NCI-H82 (cell line): ENCODE measurements at regions not wholly inside any gene's neighbourhood (a gene's known extent, or its start where the extent isn't known, plus 50 kb on each side); places are given as distances from the start of the nearest gene placed in this dataset.
"Not testable (repeated sequence)": the region's sequence is repeated elsewhere in the genome, so short reads cannot be mapped to it uniquely, and the experiment has no call there.

Experiments
- DNase-seq: peaks from one replicate; lab custom pipeline; 2025; lab: John Stamatoyannopoulos, UW

DNA sequence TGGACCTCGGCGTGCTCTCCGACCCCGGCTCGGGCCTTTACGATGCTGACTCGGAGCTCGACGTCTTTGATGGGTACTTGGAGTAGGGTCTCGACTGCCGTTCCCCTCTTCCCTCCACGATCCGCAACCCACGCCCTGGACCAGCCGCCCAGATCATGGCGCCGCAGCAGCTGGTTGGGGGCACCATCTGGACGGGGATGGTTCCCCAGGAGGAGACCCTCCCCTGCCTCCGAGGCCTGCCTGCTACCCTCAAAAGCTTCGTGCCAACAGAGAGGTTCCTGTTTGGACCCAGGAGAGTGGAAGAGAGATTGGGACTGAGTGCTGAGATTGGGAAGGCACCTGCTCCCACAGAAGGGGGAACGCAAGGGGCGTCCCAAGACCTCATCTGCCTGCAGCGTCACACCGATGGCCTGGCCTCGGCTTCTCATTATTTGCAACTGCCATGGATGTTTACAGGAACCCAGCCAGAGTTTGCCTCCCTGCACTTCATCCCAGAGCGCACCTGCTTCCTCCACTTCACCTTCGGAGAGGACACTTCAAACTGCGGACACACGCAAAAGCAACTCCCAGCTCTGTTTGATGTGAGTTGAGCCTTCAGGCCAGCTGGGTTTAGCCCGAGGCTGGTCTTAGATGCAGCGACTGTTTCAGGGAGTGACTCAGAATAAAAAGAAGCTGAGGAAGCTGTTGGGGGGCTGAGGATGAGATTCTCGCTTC lies 58.9 kb downstream of the GOLGA6L7 start:
- DNase-seq: peak; percentile 6

DNA sequence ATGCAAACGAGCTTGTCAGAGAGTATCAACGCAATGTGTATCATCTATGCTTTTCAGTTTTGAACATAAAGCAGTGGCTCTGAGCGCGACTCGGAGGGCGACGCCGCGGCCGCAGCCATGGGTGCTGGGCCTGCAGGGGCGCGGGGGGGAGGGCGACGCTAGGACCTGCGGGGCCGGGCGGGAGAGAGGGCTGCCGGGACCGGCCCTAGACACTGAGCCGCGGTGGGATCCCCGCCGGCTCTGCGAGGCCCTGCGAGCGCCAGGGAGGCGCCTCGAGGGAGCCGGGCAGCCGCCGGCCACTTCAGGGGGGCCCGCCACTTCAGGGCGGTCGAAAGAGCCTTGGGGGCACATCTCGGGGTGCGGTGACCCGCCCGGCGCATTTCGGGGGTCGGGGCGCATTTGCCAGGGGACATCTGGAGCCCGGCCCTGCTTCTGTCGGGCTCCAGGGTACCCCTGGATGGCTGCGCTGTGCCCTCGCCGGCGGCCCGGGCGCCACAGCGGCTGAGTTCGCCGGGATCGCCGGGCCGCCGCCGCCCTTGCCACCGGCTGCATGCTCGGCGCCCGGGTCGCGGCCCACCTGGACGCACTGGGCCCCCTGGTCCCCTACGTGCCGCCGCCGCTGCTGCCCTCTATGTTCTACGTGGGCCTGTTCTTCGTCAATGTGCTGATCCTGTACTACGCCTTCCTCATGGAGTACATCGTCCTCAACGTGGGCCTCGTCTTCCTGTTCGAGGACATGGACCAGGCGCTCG lies 59.6 kb downstream of the GOLGA6L7 start:
- DNase-seq: not testable (repeated sequence)

DNA sequence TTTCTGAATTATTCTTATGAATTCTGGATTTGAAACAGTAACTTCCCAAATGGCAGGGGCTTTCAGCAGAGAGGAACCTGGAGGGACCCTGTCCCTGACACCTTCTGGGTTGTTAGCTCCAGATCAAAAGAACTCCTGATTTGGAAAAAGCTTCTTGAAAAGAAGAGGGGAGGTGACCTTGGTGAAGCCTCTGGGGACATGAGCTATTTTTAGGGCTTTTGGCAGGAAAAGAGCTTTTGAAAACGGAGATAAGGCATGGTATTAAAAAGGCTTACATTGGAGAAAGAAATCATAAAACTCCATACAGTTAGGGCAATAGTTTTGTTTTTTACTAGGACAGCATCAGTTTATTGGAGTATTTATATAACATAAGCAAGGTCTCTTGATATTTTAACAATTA lies 60.3 kb downstream of the GOLGA6L7 start:
- not testable (repeated sequence) for DNase-seq

DNA sequence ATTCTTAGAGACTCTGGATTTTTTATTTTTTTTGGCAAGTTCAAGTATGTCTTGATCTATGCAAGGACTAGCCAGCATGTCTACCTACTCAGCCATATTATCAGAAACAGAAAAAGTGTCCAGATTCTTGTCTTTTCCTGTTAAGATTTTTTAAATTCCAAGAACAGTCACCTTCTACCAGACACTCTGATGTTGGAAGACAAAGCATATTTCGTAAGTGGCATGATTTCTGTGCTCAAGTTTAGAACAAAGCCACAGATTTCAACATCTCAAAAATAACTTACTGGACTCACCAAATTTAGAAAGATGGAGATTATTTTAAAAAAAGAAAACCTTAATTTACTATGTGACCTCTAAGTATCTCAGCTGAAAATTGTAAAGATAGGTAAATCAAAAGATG lies 61.9 kb downstream of the GOLGA6L7 start:
- no peak for DNase-seq

DNA sequence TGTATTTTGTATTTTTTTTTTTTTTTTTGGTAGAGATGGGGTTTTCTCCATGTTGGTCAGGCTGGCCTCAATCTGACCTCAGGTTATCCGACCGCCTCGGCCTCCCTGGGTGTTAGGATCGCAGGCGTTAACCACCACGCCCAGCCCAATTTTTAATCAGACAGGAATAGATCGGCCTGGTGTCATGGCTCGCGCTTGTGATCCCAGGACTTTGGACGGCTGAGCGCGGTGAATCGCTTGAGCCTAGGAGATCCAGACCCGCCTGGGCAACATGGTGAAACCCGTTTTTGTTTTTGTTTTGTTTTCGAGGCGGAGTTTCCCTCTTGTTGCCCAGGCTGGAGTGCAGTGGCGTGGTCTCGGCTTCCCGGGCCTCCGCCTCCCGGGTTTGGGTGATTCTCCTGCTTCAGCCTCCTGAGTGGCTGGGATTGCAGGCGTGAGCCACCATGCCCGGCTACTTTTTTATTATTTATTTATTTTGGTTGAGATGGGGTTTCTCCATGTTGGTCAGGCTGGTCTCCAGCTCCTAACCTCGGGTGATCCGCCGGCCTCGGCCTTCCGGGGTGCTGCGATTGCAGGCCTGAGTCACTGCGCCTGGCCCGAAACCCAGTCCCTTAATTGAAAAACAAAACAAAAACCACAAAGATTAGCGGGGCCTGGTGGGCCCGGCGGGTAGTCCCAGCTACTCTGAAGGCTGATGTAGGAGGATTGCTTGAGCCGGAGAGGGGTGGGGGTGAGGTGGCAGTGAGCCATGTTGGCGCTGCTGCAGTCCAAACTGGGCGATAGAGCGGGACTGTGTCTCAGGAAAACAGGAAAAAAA lies 63.9 kb downstream of the GOLGA6L7 start:
- DNase-seq: not testable (repeated sequence)

DNA sequence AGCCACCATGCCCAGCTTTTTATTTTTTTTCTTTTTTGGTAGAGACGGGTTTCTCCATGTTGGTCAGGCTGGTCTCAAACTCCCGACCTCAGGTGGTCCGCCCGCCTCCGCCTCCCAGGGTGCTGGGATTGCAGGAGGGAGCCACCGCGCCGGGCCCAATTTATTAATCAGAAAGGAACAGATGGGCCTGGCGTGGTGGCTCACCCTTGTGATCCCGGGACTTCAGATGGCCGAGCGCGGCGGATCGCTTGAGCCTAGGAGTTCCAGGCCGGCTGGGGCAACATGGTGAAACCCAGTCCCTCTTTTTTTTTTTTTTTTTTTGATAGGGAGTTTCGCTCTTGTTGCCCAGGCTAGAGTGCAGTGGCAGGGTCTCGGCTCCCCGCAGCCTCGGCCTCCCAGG lies 64.6 kb downstream of the GOLGA6L7 start:
- no peak for DNase-seq

DNA sequence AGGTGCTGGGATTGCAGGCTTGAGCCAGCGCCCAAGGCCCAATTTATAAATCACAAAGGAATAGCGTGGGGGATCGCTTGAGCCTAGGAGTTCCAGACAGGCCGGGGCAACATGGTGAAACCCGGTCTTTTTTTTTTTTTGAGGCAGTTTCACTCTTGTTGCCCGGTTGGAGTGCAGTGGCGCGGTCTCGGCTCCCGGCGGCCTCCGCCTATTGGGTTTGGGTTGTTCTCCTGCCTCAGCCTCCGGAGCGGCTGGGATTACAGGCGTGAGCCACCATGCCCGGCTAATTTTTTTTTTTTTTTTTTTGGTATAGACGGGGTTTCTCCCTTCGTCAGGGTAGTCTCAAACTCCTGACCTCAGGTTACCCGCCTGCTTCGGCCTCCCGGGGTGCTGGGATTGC lies 65.0 kb downstream of the GOLGA6L7 start:
- DNase-seq: no peak

DNA sequence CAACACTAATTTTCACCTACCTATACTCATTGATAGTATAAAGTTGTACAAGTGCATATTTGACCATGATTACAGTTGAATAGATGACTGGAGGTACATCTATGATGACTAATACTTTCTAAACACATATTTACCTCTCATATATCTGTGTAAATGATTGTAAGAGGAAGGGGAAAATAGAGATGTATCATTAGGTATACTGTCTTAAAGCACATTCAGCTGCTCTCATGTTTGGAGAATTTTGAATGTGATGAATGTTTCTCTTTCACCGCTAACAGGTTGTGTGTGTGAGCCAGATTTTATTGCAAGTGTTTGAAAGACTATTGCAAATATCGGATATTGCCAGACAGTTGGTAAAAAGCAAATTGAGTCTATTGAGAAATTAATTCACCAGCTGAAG lies 66.2 kb upstream of the GOLGA8M start:
- not testable (repeated sequence) for DNase-seq

DNA sequence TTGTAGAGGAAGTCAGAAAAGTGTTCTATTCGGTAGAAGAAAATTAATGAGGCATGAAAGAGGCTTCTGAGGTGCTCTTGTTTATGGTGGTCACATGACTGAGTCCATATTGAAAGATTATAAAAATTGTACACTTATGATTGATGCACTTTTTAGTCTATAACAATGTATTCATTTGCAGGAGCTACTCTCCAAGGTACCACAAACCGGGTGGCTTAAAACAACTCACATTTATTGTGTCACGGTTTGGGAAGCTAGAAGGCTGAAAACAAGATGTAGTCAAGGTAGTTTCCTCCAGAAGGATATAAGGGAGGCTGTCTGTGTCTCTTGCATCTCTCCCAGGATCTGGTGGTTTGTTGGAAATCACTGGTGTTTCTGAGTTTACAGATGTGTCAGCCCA lies 60.6 kb upstream of the GOLGA8M start:
- DNase-seq: not testable (repeated sequence)
